Stimulated activated CD4-positive, alpha-beta T cell treated with anti-CD3 and anti-CD28 coated beads, Interleukin-4, amount 100 ng/mL, for 4 hours (primary cell): ENCODE measurements at regions not wholly inside any gene's neighbourhood (a gene's known extent, or its start where the extent isn't known, plus 50 kb on each side); places are given as distances from the start of the nearest gene placed in this dataset.

Experiments
- DNase-seq, 2 experiments: peaks; one replicate each; pipeline ENCODE4 v3.0.0-alpha.2; 2020

DNA sequence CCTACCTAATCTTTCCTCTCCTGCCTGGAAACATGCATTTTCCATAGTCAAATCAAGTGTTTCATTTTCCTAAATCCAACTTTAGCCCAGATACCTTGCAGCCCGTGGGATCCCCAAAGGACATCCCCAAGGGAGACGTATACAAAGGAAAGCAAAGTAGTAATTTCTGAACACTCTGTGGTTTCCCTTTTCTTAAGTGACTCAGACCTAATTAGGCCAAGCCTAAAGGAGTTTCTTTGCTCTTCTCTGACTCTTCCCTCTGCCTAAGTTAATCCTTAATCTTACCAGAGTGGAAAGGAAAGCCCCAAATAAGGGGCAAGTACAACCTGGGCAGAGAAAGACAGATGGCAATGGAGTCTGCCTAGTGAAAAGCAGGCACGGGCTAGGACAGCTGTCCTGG lies 250.3 kb downstream of the SPTSSA start:
- DNase-seq = no peak

DNA sequence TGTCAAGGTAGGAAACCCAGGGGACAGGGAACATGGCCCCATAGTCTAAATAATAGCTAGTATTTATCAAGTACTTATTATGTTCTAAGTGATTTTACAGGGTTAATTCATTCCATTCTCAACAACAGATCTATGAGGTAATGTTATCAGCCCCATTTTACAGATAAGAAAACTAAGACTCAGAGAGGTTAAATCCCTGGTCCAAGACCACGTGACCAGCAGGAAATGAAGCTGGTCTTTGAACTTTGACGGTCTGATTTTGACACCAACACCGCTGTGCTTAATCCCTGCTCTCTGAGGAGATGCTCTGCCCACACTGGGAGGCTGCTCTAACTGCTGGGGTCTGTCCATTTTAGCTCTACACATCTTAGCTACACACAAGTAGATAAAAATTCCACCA lies 253.5 kb downstream of the SPTSSA start:
- no peak for DNase-seq

- no peak for DNase-seq
Observed at GRCh38 chr14:34205799-34206198, 254.9 kb upstream of the EGLN3 start.

GRCh38 chr14:34204774-34205173 lies 253.9 kb upstream of the EGLN3 start:
- no peak for DNase-seq

DNA sequence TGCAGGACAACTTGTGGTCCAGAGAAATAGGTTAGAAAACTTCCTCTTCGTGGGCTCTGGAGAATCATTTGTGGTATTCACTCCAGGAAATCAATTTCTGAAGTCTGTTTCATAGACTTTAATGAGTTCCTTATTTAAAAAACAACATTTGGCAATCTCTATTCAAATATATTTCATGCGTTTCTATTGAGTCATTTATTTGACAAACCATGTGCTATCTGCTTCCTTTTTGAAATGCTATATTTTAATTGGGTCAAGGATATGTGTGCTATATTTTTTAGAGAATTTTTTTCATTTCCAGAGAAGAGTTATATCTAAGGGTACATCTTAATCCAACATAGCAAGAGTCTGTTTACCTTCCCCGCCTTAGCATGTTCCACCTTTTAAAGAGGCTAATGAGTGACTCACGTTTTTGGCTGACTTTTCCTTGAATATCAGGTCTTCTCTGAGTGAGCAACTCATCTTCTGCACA lies 252.4 kb upstream of the EGLN3 start:
- no peak for DNase-seq

- no peak for DNase-seq
Observed at GRCh38 chr14:34201909-34202637, 251.2 kb upstream of the EGLN3 start.

DNA sequence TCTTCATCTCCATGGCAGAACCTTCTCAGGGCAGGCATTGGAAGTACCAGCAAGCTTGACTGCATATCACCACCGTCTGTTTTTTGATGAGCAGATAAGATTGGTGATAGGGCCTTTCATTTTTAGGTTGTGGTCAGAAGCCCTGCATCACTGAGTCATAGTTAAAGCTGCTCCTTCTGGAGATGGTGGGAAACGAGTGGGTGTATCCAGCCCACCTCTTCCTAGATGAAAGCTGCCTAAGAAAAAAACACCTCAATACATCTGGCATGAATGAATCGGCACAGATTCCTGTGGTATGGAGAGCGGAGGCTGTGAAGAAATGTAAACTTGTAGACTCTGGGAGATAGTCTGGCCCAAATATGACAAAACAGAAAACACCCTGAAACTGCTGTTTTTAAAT lies 248.7 kb upstream of the EGLN3 start:
- DNase-seq = peak; percentile 2 to 16

DNA sequence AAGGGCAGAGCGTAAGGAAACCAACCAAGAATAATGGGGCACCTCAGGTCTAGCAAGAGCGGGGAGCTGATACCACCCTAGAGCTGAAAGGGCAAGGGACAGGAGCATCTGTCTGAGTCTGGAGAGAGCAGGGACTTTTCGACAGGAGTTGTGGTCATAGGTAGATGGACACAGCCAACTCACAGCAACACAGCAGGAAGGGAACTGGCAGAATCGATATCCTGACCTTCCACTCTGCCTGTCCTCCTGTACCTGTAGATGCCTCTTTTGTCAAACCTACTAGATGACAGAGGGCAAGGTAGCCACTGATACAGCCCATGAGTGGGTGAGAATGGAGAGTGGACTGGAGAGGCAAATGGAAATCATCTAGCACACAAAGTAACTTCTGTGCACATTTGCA lies 247.2 kb upstream of the EGLN3 start:
- no peak for DNase-seq

DNA sequence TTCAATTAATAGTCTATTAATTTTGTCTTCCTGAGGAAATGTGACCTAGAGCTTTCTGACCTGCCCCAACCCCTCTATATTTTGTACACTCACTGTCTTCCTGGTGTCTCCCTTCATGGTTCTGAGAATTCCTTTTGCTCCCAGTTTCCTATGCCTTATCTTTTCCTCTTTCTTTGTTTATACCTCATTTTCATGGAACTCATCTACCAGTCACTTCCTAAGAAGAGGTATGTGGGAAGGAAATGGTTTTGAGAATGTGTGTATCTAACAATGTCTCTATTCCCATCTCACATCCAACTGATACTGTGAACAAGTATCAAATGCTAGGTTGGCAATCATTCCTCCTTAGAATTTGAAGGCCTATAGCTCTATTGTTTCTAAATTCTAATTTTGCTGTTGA lies 245.1 kb upstream of the EGLN3 start:
- DNase-seq = no peak

DNA sequence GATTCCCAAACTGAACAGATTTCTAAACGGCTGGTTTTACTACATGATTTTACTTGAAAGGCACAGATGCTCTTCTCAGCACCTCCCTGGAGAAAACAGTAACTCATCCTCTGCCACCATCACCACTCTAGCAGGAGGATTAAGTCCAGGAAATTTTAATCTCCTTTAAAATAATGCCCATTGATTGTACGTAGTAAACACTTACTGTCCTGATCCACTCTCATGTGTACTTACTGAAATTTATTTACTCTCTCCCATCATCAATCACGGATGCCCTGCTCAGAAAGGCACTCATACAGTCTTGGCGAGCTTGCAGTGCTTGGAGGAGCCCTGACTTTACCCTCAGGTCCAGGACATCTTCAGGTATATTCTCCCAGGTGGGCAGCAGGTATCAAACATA lies 239.8 kb upstream of the EGLN3 start:
- DNase-seq = no peak

DNA sequence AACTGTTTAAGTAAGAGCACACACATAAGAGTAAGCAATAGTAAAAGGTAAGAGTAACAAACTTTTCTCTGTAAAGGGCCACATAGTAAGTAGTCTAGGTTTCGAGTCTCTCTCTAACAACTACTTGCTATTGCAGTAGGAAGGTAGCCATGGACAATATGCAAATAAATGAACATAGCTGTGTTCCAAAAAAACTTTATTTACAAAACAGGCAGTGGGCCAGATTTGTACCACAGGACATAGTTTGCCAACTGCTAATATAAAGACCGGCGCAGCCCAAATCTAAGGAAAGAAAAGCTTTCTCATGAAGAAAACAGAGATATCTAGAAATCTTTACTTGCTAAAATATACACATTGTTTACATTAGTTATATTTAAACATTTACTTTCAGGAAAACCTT lies 239.0 kb upstream of the EGLN3 start:
- DNase-seq = no peak

- DNase-seq = no peak
Observed at GRCh38 chr14:34187519-34188044, 236.7 kb upstream of the EGLN3 start.

DNA sequence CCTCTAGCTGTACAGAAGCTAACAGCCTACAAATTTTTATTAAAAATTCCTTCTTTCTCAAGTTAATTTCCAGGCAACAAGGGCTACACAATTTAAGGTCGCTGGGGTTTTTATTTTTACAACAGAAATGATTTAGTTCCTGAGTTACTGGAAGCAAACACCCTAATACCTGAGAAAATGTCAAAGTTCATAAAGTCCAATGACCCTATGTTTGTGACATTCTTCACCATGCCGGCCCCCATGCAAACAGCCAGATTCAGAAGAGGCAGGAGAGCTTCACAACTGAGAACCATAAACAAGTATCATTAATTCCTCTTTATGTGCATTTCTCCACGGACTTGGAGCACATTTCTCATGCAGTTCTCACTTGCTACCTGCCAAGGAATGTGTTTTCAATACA lies 236.2 kb upstream of the EGLN3 start:
- DNase-seq = no peak

DNA sequence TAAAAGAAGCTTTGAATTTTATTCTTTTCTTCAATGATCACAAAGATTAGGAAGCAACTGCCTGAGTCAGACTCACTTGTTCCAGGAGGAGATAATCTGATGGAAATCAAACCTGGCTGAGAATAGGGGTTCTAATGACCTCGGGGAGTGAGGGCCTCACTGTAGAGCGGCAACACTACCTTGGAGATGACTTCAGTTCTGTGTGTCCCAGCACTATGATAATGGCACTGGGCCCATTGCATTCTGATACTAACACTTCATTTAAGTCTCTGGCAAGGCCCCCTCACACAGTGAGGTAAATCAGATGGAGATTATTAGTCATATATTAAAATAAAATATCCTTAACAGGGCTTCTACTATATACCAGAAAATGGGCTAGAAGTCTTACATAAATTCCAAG lies 233.3 kb upstream of the EGLN3 start:
- DNase-seq = no peak

DNA sequence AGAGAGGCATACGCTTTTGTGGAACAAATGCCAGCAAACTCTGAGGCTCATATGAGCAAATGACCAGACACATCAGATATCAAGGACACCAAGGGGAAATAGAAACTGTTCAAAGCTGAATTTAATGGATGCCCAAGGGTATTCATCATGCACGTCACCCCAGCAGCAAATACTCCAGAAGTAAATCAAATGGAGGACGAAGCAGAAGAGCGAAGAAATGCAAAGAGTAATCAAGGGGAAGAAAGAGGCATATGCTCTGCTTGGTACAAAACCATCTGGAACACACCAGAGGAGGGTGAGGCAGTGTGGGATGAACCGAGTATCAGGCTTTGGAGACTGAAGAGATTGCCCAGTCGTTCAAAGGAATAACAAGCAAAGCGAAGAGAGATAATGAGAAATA lies 232.6 kb upstream of the EGLN3 start:
- DNase-seq = no peak

- no peak for DNase-seq
Observed at GRCh38 chr14:34181338-34181737, 230.5 kb upstream of the EGLN3 start.

DNA sequence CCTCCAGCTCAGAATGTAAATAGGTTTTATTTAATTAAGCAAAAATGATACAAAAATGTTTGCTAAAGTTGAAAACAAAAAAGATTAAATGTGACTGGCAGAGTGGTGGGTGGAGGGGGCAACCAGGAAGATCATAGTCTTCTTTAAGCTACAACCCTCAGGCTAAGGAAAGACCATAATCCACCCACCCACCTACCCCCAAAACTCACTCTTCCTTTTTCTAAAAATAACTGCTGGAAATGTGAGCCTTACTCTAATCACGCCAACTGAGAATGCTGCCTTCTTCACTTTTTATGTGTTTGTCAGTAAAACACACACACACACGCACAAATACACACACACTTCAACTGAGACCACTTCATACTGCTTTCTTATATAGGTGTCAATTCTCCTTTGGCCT lies 230.0 kb upstream of the EGLN3 start:
- DNase-seq = no peak

DNA sequence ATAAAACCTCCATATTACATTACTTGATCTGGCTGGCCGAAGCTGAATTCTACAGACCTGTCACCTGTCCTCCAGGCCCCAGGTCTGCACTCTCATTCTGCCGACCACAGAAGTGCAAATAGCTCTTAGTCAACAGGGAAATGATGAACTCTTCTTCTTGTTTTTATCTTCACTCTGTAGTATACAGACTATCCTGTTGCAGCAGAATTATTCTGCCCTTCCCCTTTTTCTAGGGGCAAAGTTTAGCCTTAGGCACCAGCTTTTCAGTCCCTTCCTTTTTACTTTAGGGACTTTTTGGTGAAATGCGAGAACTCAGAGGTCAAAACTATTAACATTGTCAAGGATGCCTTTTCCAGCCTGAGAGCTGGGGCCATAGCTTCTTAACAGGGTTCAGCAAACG lies 229.6 kb upstream of the EGLN3 start:
- no peak for DNase-seq

DNA sequence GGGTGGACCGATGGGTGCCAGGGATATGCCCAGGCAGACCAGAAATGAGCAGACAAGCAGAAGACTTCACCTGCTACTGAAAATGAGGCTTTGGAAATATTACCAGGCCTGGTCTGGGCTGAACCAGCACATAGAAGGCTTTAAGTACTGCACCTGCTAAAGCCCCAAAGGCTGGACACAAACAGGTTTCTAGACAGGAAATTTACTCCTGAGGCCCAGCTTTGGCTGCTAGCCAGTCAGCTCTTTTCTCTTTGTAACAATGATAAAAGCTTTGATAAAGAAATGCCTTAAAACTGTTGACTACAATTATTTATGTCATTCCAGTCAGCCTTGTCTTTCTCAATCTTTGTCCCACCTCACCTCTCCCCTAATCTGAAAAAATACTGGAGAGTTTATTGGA lies 228.9 kb upstream of the EGLN3 start:
- DNase-seq = no peak

DNA sequence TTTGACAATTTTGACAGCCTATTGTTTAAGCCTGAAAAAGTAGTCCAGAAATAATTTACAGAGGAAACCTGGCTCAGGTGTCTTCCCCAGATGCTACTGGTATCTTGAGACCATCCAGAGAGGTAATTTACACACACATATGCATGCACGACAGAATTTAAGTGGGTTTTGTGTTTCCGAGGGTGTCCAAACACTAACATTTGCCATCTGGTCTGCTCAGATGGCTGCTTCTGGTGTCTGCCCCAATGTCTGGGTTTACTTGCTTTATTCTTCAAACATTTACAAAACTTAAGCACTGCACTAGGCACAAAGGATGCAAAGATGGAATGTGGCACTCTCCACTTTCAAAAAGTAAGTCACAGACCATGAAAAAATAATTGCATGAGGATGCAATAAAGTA lies 226.6 kb upstream of the EGLN3 start:
- no peak for DNase-seq

GRCh38 chr14:34175574-34175973 lies 224.7 kb upstream of the EGLN3 start:
- DNase-seq = no peak

GRCh38 chr14:34174973-34175372 lies 224.1 kb upstream of the EGLN3 start:
- DNase-seq = no peak

- DNase-seq = no peak
Observed at GRCh38 chr14:34173916-34174315, 223.0 kb upstream of the EGLN3 start.

DNA sequence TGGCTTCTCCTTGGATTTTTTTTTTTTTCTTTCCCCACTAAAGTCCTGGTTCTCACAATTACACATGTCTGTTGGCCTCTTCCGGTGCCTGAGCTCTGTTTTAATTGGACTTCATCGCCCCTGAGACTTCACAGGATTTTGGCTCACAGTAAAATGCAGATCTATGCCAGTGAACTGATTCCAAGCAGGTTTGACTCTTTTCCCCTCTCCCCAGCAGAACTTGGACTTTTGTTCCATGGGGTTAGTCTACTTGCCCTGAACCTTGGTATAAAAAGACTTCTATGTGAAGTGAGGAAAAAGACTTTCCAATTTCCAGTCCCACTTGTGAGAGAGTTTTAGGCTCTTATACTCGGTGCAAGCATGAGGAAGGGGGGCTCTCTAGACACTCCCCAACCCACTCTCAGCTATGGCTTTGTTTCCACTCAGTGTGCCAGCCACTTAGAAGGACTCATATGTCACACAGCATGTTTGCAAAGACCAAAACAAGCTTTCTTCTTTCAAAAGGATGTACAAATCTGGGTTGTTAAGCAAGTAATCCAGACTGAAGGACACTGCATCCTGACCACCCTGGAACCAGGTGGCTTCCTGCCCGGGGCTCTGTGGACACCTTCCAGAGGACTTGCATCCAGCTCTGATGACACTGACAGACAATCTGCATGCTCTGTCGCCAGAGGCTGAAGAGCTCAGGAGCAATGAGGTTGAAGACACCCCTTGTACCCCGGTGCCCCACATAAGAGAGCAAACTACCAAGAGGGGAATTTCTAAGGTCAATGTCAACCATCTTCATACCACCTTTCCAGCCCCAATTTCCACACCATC lies 221.9 kb upstream of the EGLN3 start:
- DNase-seq = no peak

DNA sequence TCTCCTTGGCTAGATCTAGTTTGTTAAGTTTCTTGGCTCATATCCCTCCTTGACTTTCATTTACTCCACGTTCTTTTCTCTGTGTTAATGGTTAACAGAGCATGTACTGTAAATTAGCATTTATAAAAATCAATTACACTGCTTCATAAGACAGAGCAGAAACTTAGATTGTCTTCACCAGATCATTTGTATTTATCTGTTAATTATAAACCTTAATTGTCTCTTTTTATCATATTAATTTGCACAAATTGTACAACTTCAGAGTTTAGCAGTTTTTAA lies 221.2 kb upstream of the EGLN3 start:
- no peak for DNase-seq
